ENCODE measurements at regions not wholly inside any gene's neighbourhood (a gene's known extent, or its start where the extent isn't known, plus 50 kb on each side); places are given as distances from the start of the nearest gene placed in this dataset.
A peak's percentile ranks its signal among the peaks of the same experiment; 100 is the strongest.

GRCh38 chr5:74173241-74173640 lies 467.3 kb downstream of the ENC1 start:
- DNase-seq: no peak

DNA sequence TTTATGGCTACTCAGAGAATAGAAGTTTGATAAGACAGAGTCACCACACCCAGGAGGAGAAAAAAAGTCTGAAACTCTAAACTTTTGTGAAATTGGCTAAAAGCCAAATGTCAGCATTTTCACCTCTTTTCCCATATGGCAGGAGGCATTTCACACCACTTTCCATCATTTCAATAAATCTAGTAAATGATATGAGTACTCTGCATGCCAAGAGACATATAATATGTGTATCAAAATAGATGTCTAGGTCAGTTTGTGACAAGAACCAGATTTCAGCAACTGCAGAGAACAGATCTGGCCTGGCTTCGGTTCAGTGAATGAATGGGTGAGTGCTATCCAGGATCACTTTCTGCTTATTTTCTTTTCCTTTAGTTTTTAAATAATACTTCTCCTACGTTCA lies 470.8 kb downstream of the ENC1 start:
- no peak for DNase-seq

GRCh38 chr5:74167930-74168315 lies 472.6 kb downstream of the ENC1 start:
- DNase-seq: no peak

DNA sequence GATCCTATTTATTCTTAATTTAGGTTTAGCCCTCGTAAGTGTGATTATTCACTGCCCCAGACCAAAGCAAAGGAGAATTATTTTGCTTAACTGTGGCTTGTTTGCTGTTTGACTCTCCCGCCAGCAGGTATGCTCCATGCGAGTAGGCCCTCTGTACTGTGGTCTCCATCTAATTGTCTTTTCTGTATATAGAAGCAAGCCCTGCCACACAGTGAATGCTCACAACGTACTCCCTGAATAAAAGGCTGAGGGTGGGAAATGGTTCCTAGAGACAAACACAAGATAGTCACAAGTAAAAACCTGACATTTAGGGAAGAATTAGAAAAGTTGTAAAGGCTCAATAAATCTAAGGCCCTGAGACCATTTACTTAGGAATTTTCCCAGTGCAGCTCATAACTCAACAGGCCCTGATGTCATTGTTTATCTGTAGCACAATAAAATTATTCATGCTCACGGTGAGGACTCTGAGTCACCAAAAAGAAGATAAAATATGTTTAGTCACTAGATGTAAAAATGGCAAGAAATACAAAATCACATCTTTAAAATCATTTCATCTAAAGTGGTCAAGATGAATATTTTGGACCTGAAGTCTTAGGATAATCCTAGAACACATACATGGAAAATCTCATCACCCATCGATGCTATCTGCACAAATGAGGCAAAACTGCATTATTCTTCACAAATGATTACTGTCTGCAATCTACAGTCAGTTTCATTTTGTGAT lies 473.2 kb downstream of the ENC1 start:
- peak; percentile 62 for DNase-seq

GRCh38 chr5:74166064-74166463 lies 474.5 kb downstream of the ENC1 start:
- DNase-seq: no peak

GRCh38 chr5:74164725-74165235 lies 475.7 kb downstream of the ENC1 start:
- DNase-seq: no peak

DNA sequence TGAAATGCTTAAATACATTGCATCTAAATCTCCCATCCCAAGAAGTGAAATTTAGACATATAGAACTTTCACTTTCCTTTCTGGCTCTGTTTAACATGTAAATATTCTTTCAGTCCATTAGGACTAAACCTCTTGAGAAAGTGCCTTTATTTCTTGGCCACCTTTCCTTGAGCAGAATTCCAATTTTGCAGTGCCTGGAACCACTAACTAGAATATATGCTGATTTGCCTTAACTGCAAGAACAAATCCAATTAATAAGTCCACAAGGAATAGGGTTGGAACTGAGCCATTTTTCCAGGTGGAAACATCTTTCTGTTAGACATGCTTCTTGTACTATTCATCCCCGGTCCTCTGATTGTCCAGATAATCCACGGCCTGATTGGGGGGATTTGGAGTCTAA lies 478.0 kb downstream of the ENC1 start:
- no peak for DNase-seq

DNA sequence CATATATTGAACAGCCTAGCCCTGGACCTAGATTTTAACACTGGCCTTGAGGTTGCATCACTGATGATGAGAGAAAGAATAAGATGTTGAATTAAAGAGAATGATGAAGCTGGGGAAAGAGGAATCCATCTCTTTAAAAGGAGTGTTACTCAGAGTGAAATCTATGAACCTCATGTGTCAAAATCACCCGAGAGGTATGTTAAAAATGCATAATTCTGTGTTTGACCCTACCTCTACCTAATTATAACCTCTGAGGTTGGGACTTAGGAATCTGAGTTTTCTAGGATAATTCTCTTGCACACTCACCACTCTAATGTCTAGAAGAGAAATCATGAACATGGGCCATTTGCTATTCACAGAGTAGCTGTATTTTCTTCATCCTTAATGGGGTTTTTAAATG lies 479.4 kb downstream of the ENC1 start:
- no peak for DNase-seq

DNA sequence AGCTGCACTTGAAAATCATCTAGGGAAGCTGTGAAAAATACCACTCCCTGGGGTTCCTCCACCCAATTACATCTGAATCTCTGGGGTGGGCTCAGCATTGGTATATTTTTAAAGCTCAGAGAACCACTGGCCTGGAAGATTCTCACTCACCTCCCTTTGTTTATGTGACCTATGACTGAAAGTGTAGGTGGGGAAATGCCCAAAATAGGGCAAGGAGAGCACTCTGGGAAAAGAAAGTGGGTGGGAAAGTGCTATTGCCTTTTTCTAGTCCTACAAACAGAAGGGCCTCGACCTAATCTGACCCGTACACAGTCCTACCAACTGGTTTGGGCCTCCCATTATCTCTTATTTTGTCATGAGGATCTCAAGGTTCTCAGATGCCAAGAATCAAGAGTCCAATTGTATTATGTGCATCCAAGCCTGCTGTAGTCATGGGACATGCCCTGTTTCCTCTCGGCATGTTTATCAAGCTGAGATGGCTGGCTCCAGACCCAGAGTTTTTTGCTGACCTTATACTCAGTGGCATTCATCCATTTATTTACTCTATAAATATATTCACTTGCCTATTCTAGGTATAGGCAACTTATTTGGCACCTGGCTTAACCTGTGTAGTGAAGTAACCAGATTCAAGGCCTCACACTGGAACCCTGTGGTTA lies 483.7 kb downstream of the ENC1 start:
- no peak for DNase-seq

GRCh38 chr5:74155501-74155900 lies 485.0 kb downstream of the ENC1 start:
- DNase-seq: no peak

- no peak for DNase-seq
Measured at GRCh38 chr5:74154526-74154925, 486.0 kb downstream of the ENC1 start.

GRCh38 chr5:74153255-74153790 lies 487.2 kb downstream of the ENC1 start:
- no peak for DNase-seq

GRCh38 chr5:74152625-74153254 lies 487.8 kb downstream of the ENC1 start:
- DNase-seq: no peak

DNA sequence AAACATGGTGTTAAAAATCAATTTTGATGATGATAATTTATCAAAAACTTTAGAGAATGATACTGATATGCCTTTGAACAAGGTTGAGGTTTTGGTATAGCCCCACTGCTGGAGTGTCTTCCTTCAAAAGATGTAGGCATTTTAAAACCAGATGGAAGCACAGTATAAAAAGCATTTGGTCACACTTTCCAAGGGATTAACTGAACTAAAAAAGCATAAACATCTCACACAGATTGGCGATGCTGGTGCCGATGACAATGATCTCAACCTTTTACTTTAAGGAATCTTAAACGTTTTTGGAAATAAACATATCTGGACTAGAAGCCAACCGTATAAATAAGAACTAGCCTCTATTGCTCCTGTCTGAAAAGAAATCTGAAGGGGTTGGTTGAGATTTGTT lies 488.4 kb downstream of the ENC1 start:
- no peak for DNase-seq

DNA sequence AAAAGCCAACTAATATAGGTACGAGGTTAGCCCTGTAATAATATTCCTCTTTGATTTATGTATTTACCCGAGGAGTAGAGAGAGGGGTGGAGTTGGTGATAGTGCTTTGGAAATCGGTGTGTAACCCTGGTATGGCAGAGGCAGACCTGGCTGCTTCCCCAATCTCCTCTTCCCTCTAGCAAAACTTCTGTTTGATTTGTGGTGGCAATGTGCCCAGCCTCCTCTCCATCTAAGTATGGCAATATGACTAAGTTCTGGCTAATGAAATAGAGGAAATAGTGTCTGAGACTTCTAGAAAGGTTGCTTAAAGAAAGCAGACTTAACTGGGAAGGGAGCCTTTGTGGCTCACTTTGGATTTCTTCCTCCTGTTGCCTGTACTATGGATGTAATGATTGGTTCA lies 491.1 kb downstream of the ENC1 start:
- DNase-seq: no peak

- no peak for DNase-seq
Measured at GRCh38 chr5:74148321-74148720, 492.2 kb downstream of the ENC1 start.

GRCh38 chr5:74146796-74147195 lies 493.7 kb downstream of the ENC1 start:
- no peak for DNase-seq

- no peak for DNase-seq
Measured at GRCh38 chr5:74145951-74146350, 494.6 kb downstream of the ENC1 start.

- DNase-seq: no peak
Measured at GRCh38 chr5:74143721-74144330, 496.7 kb downstream of the ENC1 start.

DNA sequence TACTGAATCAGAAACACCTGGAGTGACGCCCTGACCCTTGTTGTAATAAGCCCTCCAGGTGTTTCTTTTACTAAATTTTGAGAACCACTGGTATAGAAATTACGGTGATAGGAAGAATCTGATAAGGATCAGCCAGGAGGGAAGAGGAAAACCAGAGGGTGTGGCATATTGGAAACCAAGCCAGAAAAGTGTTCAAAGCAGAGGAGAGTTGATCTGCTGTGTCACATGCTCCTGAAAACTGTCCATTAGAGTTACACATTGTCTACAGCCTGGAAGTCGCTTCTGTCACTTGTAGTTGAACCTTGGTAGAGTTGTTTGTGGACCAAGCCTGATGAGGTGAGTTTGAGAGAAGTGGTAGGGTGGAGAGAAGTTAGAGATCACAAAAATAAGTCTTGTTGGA lies 497.4 kb downstream of the ENC1 start:
- no peak for DNase-seq

DNA sequence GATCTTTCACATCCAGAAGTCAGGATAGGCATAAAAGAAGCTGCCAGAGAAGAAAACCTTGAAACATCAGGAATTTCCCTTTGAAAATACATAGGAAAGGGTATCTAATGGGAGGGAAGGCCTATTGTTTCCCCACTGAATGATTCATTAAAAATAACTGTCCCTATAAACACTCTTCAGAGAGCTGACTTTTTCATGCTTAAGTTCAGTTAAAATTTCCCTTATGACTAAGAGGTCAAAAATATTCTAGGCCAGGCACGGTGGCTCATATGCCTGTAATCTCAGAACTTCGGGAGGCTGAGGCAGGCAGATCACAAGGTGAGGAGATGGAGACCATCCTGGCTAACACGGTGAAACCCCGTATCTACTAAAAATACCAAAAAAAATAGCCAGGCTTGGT lies 499.5 kb downstream of the ENC1 start:
- peak; percentile 76 for DNase-seq

DNA sequence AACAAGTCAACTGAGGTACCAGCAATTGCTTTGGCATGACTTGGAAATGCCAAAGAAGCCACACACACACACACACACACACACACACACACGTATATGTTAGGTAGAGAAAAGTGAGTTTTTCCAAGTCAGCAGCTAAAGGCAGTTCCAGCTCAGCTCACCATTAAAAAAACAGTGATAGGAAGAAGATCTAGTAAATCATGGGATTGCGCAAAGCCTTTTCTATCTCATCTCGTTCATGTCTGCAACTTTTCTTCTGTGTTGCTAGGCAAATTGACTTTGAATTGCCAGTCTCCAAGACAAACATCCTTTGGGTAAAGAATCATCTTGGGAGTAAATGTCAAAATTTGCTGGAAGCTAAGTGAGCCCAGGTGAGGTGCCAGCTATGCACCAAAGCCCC lies 500.1 kb downstream of the ENC1 start:
- no peak for DNase-seq

GRCh38 chr5:74139589-74139988 lies 500.9 kb downstream of the ENC1 start:
- no peak for DNase-seq

DNA sequence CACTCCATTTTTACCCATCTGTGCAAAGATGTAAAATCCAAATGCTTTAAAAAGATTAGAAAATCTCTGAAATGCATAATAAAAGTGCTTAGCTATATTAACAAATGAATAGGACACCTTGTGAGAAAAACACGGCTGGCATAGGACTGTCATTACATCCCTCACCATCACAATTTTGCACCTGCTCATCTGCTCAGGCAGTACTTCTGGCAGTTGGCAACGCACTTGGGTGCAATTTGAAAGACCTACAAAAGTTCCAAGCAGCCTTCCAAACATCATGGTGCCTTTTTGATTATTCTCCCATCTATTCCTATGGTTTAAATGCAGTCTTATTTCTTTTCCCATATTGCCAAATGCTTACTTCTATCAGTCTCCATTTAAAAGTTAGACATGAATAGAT lies 501.8 kb downstream of the ENC1 start:
- DNase-seq: no peak
